BJ (cell line): ENCODE measurements at regions not wholly inside any gene's neighbourhood (a gene's known extent, or its start where the extent isn't known, plus 50 kb on each side); places are given as distances from the start of the nearest gene placed in this dataset.
"Not testable (repeated sequence)": the region's sequence is repeated elsewhere in the genome, so short reads cannot be mapped to it uniquely, and the experiment has no call there.

Experiments used
- CTCF ChIA-PET: fragments of 350-600 bp; formaldehyde crosslinking; extraction: SDS; loops from one replicate; lab custom pipeline; 2021; ENCODE audit warnings: antibody characterized with exemption, inconsistent platforms; lab: Yijun Ruan, JAX
- POLR2A ChIA-PET: fragments of 300-600 bp; sonication (Branson Sonifier 250); formaldehyde crosslinking; extraction: SDS; loops from one replicate; lab custom pipeline; 2021; ENCODE audit warnings: antibody characterized with exemption; lab: Charles Lee
- DNase-seq: peaks from one replicate; pipeline ENCODE4 v3.0.0-alpha.2; 2011; ENCODE audit warnings: low read depth
- H3K27me3 ChIP-seq: 2 replicates; pipeline ENCODE4 v1.6.0; 2011; ENCODE audit warnings: low read length; ENCODE audit not compliant: control insufficient read depth, insufficient read depth
- H3K36me3 ChIP-seq: 2 replicates; pipeline ENCODE4 v1.5.1; 2011; ENCODE audit warnings: low read length; ENCODE audit not compliant: control insufficient read depth, insufficient read depth
- H3K4me3 ChIP-seq: 2 replicates; pipeline ENCODE4 v1.5.1; 2011; ENCODE audit warnings: low read depth, mild to moderate bottlenecking, control low read depth, low read length
- TF ChIP-seq, protein P1 (sequence below): IDR thresholded peaks from 2 replicates; pipeline ENCODE4 v1.5.1; 2011; ENCODE audit warnings: low read depth, mild to moderate bottlenecking, control low read depth, inconsistent platforms, low read length, moderate library complexity; ENCODE audit not compliant: insufficient read depth

- ChIA-PET CTCF (no interaction called here), POLR2A (no interaction called here)
- Histone ChIP-seq H3K4me3 (no peak overlapping the region), H3K36me3 (no peaks in the 10 kb centered on the region), H3K27me3 (no peaks in the 10 kb centered on the region)
- no peak for DNase-seq
- TF ChIP-seq, protein P1, sequence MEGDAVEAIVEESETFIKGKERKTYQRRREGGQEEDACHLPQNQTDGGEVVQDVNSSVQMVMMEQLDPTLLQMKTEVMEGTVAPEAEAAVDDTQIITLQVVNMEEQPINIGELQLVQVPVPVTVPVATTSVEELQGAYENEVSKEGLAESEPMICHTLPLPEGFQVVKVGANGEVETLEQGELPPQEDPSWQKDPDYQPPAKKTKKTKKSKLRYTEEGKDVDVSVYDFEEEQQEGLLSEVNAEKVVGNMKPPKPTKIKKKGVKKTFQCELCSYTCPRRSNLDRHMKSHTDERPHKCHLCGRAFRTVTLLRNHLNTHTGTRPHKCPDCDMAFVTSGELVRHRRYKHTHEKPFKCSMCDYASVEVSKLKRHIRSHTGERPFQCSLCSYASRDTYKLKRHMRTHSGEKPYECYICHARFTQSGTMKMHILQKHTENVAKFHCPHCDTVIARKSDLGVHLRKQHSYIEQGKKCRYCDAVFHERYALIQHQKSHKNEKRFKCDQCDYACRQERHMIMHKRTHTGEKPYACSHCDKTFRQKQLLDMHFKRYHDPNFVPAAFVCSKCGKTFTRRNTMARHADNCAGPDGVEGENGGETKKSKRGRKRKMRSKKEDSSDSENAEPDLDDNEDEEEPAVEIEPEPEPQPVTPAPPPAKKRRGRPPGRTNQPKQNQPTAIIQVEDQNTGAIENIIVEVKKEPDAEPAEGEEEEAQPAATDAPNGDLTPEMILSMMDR: no peak
These were observed 789.9 kb downstream of the IGSF11 start for GRCh38 chr3:118244761-118245160.

GRCh38 chr3:118245312-118245711 is 789.3 kb downstream of the IGSF11 start:
- Histone ChIP-seq H3K27me3 (no peaks in the 10 kb centered on the region), H3K36me3 (no peaks in the 10 kb centered on the region), H3K4me3 (no peak overlapping the region)
- DNase-seq: no peak
- ChIA-PET POLR2A (no interaction called here), CTCF (no interaction called here)
- TF ChIP-seq, protein P1: no peak

DNA sequence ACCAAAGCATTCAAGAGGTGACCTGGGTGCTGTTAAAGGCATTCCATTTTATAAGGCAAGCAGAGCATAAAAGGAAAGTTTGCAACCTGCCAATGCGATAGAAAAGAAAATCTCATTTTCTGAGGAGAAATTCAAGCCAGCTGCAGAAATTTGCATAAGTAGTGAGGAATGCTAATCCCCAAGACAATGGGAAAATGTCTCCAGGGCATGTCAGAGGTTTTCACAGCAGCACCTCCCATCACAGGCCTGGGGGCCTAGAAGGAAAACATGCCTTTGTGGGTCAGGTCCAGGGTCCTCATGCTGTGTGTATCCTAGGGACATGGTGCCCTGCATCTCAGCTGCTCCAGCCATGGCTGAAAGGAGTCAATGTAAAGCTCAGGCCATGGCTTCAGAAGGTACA is 775.8 kb downstream of the IGSF11 start:
- H3K36me3 ChIP-seq, H3K4me3 ChIP-seq, DNase-seq, POLR2A ChIA-PET, H3K27me3 ChIP-seq: not testable (repeated sequence)
- CTCF ChIA-PET: interaction anchor here (0.6 kb wide), 1 partner anchor 59 kb away, joined by 3 read pairs; no protein-coding TSS in a partner anchor

DNA sequence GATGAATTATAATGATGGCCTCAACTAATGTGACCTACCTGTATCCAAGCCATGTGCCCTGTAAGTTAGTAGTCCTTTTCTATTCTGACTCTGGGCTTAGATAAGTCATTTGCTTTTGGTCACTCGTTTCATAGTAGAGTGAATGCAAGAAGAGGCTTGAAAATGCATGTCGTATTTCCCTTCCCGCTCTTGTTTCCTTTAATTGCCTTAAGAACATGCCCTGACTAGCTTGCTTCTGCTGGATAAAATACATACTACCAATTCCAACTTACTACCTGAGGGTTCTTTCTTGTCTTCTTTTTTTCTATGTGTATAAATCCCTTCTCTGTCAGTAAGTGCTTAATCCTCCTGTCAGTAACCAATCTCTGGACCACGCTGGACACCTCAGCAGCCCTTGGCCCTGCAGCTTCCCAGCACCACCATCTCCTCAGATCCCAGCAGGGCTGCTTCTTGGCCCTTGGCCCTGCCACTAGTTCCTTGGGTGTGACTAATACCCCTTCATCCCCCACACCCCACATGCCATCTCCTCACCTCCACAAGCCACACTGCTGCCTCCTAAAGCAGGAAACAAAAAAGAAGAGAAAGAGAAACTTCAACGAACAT is 771.7 kb downstream of the IGSF11 start:
- CTCF ChIA-PET: no interaction called here
- no peaks in the 10 kb centered on the region for H3K27me3 ChIP-seq
- no peak for DNase-seq
- TF ChIP-seq, protein P1: no peak
- H3K4me3 ChIP-seq: no peak overlapping the region
- POLR2A ChIA-PET: no interaction called here
- H3K36me3 ChIP-seq: no peaks in the 10 kb centered on the region

GRCh38 chr3:118267588-118267987 is 767.1 kb downstream of the IGSF11 start:
- H3K4me3 ChIP-seq: no peak overlapping the region
- CTCF ChIA-PET: interaction anchor here (1.0 kb wide), 1 partner anchor 12 kb away, joined by 3 read pairs; no protein-coding TSS in a partner anchor
- TF ChIP-seq, protein P1: no peak
- POLR2A ChIA-PET: no interaction called here
- H3K36me3 ChIP-seq: no peaks in the 10 kb centered on the region
- no peak for DNase-seq
- H3K27me3 ChIP-seq: no peaks in the 10 kb centered on the region
